ENCODE measurements at regions not wholly inside any gene's neighbourhood (a gene's known extent, or its start where the extent isn't known, plus 50 kb on each side); places are given as distances from the start of the nearest gene placed in this dataset.

- TF ChIP-seq CTCF (IDR thresholded peaks at IDR 0.05) (no peak), POLR2A (IDR thresholded peaks at IDR 0.05) (no peak)
Observed at GRCh38 chr17:77844681-77845080, 113.8 kb upstream of the TNRC6C start.

All from upper lobe of left lung (tissue), 4 donors.